K562 (cell line): ENCODE measurements at regions not wholly inside any gene's neighbourhood (a gene's known extent, or its start where the extent isn't known, plus 50 kb on each side); places are given as distances from the start of the nearest gene placed in this dataset.

Experiments
- ATAC-seq: fragments of 200-7000 bp; cut with Tn5 transposase; 3 replicates; pipeline ENCODE4 v1.9.1; 2020; ENCODE audit warnings: moderate library complexity
- BruUV-seq: library from RNA; stranded (reverse); fragments of 400-500 nt; replicated peaks from 2 replicates; lab custom pipeline; 2021; lab: Mats Ljungman, UMichigan
- CTCF ChIA-PET: fragments of 300-600 bp; formaldehyde crosslinking; extraction: SDS; loops from one replicate; lab custom pipeline; 2021; ENCODE audit warnings: low intra/inter-chr PET ratio; lab: Yijun Ruan, JAX
- POLR2A ChIA-PET: fragments of 300-600, 350-650 bp; sonication (Branson Sonifier 250); formaldehyde crosslinking; extraction: SDS; loops from one replicate; lab custom pipeline; 2021; ENCODE audit warnings: antibody characterized with exemption, inconsistent platforms; lab: Yijun Ruan, JAX
- DNase-seq, 4 experiments: peaks; one replicate each; pipeline versions ENCODE4 v3.0.0 to v3.0.0-alpha.2; 2011 to 2018; ENCODE audit warnings: low spot score in 3 of 4, mixed read lengths in 3 of 4; ENCODE audit errors: extremely low read depth in 1 of 4
- FAIRE-seq: peaks from 2 replicates; lab custom pipeline; 2011; peaks lifted over from hg19 to GRCh38; lab: Jason Lieb, UNC
- H2AFZ ChIP-seq: 2 replicates; pipeline ENCODE4 v1.6.0; 2011; ENCODE audit warnings: low read depth, low read length, control low read depth, inconsistent platforms
- H3K27ac ChIP-seq: fragments of 200-600 bp; 3 replicates; pipeline ENCODE4 v1.8.0; 2011; ENCODE audit warnings: low read depth, mild to moderate bottlenecking, control low read depth, inconsistent platforms, low read length, moderate library complexity, mixed read lengths; ENCODE audit errors: extremely low read depth
- H3K27me3 ChIP-seq, 2 experiments: fragments of 300-600 bp in 1 of 2; 2 replicates in 1 of 2; 3 replicates in 1 of 2; pipeline versions ENCODE4 v1.6.0 to v1.8.0; 2011; ENCODE audit warnings: inconsistent platforms in 2 of 2, low read length in 2 of 2, mild to moderate bottlenecking in 1 of 2, mixed read lengths in 1 of 2, moderate library complexity in 1 of 2; ENCODE audit not compliant: control insufficient read depth in 2 of 2, insufficient read depth in 2 of 2
- H3K36me3 ChIP-seq: fragments of 300-600 bp; 3 replicates; pipeline ENCODE4 v1.8.0; 2011; ENCODE audit warnings: mild to moderate bottlenecking, low read length, inconsistent platforms; ENCODE audit not compliant: control insufficient read depth, insufficient read depth
- H3K4me1 ChIP-seq, 2 experiments: fragments of 200-600 bp in 1 of 2; replicated peaks in 1 of 2; 2 replicates in 1 of 2; 3 replicates in 1 of 2; pipeline versions ENCODE4 v1.5.1 to v1.8.0; 2011; ENCODE audit warnings: inconsistent platforms in 2 of 2, low read length in 2 of 2, mild to moderate bottlenecking in 1 of 2, mixed read lengths in 1 of 2, moderate library complexity in 1 of 2; ENCODE audit not compliant: control insufficient read depth in 2 of 2, insufficient read depth in 2 of 2
- H3K4me2 ChIP-seq: 2 replicates; pipeline ENCODE4 v1.6.1; 2011; ENCODE audit warnings: low read length, control low read depth, inconsistent platforms, mixed read lengths; ENCODE audit not compliant: insufficient read depth
- H3K4me3 ChIP-seq: fragments of 200-600 bp; sonication (generic), shearing (Covaris generic); 2 replicates; pipeline ENCODE4 v1.5.1; 2016; ENCODE audit warnings: control low read depth, inconsistent platforms
- H3K79me2 ChIP-seq: fragments of 200-600 bp; 3 replicates; pipeline ENCODE4 v1.8.0; 2011; ENCODE audit warnings: low read length, inconsistent platforms; ENCODE audit not compliant: control insufficient read depth, insufficient read depth
- H3K9ac ChIP-seq, 2 experiments: 2 replicates each; pipeline versions ENCODE4 v1.6.0 to v1.6.1; 2011; ENCODE audit warnings: low read depth in 2 of 2, low read length in 2 of 2, control low read depth in 1 of 2, inconsistent platforms in 1 of 2, mild to moderate bottlenecking in 1 of 2, mixed read lengths in 1 of 2; ENCODE audit not compliant: insufficient read depth in 1 of 2
- H3K9me1 ChIP-seq: one replicate; pipeline ENCODE4 v1.6.0; 2011; ENCODE audit warnings: inconsistent platforms, mild to moderate bottlenecking, low read length, moderate library complexity; ENCODE audit not compliant: control insufficient read depth, insufficient read depth
- H3K9me3 ChIP-seq: replicated peaks from 2 replicates; pipeline ENCODE4 v1.5.1; 2011; ENCODE audit warnings: low read depth, low read length, inconsistent platforms; ENCODE audit not compliant: control insufficient read depth, insufficient read depth
- H4K20me1 ChIP-seq: replicated peaks from 2 replicates; pipeline ENCODE4 v1.6.1; 2011; ENCODE audit warnings: low read length, inconsistent platforms, mixed read lengths; ENCODE audit not compliant: control insufficient read depth, insufficient read depth
- COPS2 ChIP-seq: fragments of 450-650 bp; conservative IDR thresholded peaks from 2 replicates; pipeline ENCODE4 v1.6.1; 2016; ENCODE audit warnings: mild to moderate bottlenecking, moderate library complexity
- DEAF1 ChIP-seq: fragments of 450-650 bp; formaldehyde crosslinking; IDR thresholded peaks from 2 replicates; pipeline ENCODE4 v1.4.0; 2020; ENCODE audit warnings: mild to moderate bottlenecking, moderate library complexity
- HLTF ChIP-seq: fragments of 450-650 bp; IDR thresholded peaks from 2 replicates; pipeline ENCODE4 v1.6.1; 2016
- HOXB6 ChIP-seq: fragments of 250-450 bp; sonication (Bioruptor Pico); IDR thresholded peaks from 2 replicates; pipeline ENCODE4 v1.5.1; 2022; ENCODE audit warnings: mild to moderate bottlenecking, borderline replicate concordance
- MYC ChIP-seq, 2 experiments: fragments of 250-450 bp in 1 of 2; sonication (Bioruptor Pico) in 1 of 2; IDR thresholded peaks; 2 replicates each; pipeline versions ENCODE4 v1.5.1 to v1.6.1; 2012 to 2021; ENCODE audit warnings: low read depth in 2 of 2, borderline replicate concordance in 1 of 2, improper control_type of control experiment in 1 of 2, low read length in 1 of 2, mild to moderate bottlenecking in 1 of 2, moderate library complexity in 1 of 2
- NCOR1 ChIP-seq: fragments of 450-650 bp; IDR thresholded peaks from 2 replicates; pipeline ENCODE4 v1.6.1; 2016; ENCODE audit warnings: mild to moderate bottlenecking, moderate library complexity
- POLR2AphosphoS2 ChIP-seq: IDR thresholded peaks from 2 replicates; pipeline ENCODE4 v1.6.1; 2012; ENCODE audit warnings: low read length, improper control_type of control experiment
- YBX1 ChIP-seq: fragments of 450-650 bp; IDR thresholded peaks from 2 replicates; pipeline ENCODE4 v1.7.1; 2016; ENCODE audit warnings: mild to moderate bottlenecking
- ZBED1 ChIP-seq: IDR thresholded peaks from 2 replicates; pipeline ENCODE4 v1.6.1; 2014
- ZEB2 ChIP-seq: fragments of 450-650 bp; IDR thresholded peaks from 2 replicates; pipeline ENCODE4 v1.6.1; 2016
- ZNF12 ChIP-seq: sonication (generic); formaldehyde crosslinking; IDR thresholded peaks from 2 replicates; pipeline ENCODE4 v1.4.0; 2020; ENCODE audit warnings: mild to moderate bottlenecking, missing genetic modification reagents
- ZNF23 ChIP-seq: fragments of 250-450 bp; sonication (Bioruptor Pico); IDR thresholded peaks from 2 replicates; pipeline ENCODE4 v1.4.0; 2020; ENCODE audit warnings: mild to moderate bottlenecking
- ZNF584 ChIP-seq: fragments of 200-800 bp; sonication (Bioruptor generic); IDR thresholded peaks from 2 replicates; pipeline ENCODE4 v1.6.1; 2016; ENCODE audit warnings: low read depth, mild to moderate bottlenecking, missing genetic modification characterization, missing compliant biosample characterization
- WGBS: fragments of 100-300 bp; shearing (Covaris generic); methylation state at CpG from one replicate; pipeline ENCODE4 v1.1.6; 2016; ENCODE audit warnings: low coverage, mixed read lengths; ENCODE audit not compliant: insufficient coverage; ENCODE audit errors: missing lambda C conversion rate; 5-methylcytosine and 5-hydroxymethylcytosine counted together
- in situ Hi-C: fragments of 300-500 bp; cut with MboI; formaldehyde crosslinking; loops from 4 replicates; pipeline ENCODE4 v1.15.0; 2018; ENCODE audit warnings: inconsistent platforms, mixed read lengths
- intact Hi-C: fragments of 100-400 bp; cut with micrococcal nuclease; formaldehyde crosslinking; loops from 2 replicates; pipeline ENCODE4 v1.14.2; 2022

- H3K27me3 ChIP-seq: peaks cover 0 to 30% of the 10 kb centered on the region in 2 experiments; a peak in 4 of 5 replicates
- H3K4me2 ChIP-seq: no peak overlapping the region
- H3K4me3 ChIP-seq: no peak overlapping the region
- H2AFZ ChIP-seq: no peak overlapping the region
- no TSS peak for BruUV-seq
- no peaks in the 10 kb centered on the region for H3K79me2 ChIP-seq
- ATAC-seq (no peak), DNase-seq (no peak), FAIRE-seq (no peak)
- TF ChIP-seq YBX1 (no peak), HOXB6 (CRISPR knock-in tag) (no peak), ZNF23 (CRISPR knock-in tag) (no peak), HLTF (no peak), MYC (IDR thresholded peaks at IDR 0.05; ENCODE audit: low read depth, low read length) (no peak), MYC (CRISPR knock-in tag; IDR thresholded peaks at IDR 0.05; ENCODE audit: borderline replicate concordance, low read depth) (no peak), POLR2AphosphoS2 (no peak), ZNF12 (no peak), ZBED1 (no peak), ZNF584 (no peak), ZEB2 (no peak), COPS2 (no peak), NCOR1 (no peak), DEAF1 (CRISPR knock-in tag) (no peak)
- no peak overlapping the region for H3K27ac ChIP-seq
- 1% methylated on average over 12 of the region's 16 CpGs for WGBS
- no peak overlapping the region for H3K9ac ChIP-seq
- peaks cover 0 to 7% of the 10 kb centered on the region in 2 experiments; a peak in 2 of 5 replicates for H3K4me1 ChIP-seq
- CTCF ChIA-PET: no interaction called here
- no peaks in the 10 kb centered on the region for H3K9me1 ChIP-seq
- H4K20me1 ChIP-seq: no peaks in the 10 kb centered on the region
- in situ Hi-C loops: no loop called here
- H3K36me3 ChIP-seq: no peaks in the 10 kb centered on the region
- no peaks in the 10 kb centered on the region for H3K9me3 ChIP-seq
- intact Hi-C loops: no loop called here
- POLR2A ChIA-PET: no interaction called here
Measured at GRCh38 chr10:124339119-124340032, 79.3 kb downstream of the OAT start.
